ENCODE measurements at regions not wholly inside any gene's neighbourhood (a gene's known extent, or its start where the extent isn't known, plus 50 kb on each side); places are given as distances from the start of the nearest gene placed in this dataset.

- Histone ChIP-seq H3K27ac (ENCODE audit: insufficient read depth, low read length) (no peak overlapping the region), H3K4me2 (ENCODE audit: low read depth, low read length) (no peak overlapping the region), H3K18ac (ENCODE audit: low read depth, low read length) (no peak overlapping the region), H3K4me1 (ENCODE audit: control insufficient read depth, insufficient read depth, low read length) (no peaks in the 10 kb centered on the region), H2BK120ac (ENCODE audit: low read depth, low read length) (no peak overlapping the region), H4K91ac (ENCODE audit: insufficient read depth, low read depth, low read length) (no peak overlapping the region), H3K4me3 (ENCODE audit: insufficient read depth, low read depth, low read length) (no peak overlapping the region), H3K27me3 (ENCODE audit: control insufficient read depth, insufficient read depth, low read length) (no peaks in the 10 kb centered on the region), H4K8ac (ENCODE audit: low read depth in 2 of 2, low read length in 2 of 2) (no peak overlapping the region), H3K9me1 (ENCODE audit: insufficient read depth, low read length) (no peaks in the 10 kb centered on the region), H4K5ac (ENCODE audit: low read depth, low read length) (no peak overlapping the region), H3K4ac (ENCODE audit: low read depth, low read length) (no peak overlapping the region), H3K14ac (replicated peaks; ENCODE audit: low read depth, low read length) (no peak overlapping the region), H2BK5ac (ENCODE audit: low read depth, low read length, poor library complexity, severe bottlenecking) (no peak overlapping the region), H2AK9ac (replicated peaks; ENCODE audit: low read depth, low read length, poor library complexity) (no peak overlapping the region), H2AK5ac (ENCODE audit: low read depth, low read length) (no peak overlapping the region), H3K79me1 (ENCODE audit: low read depth in 1 of 2, low read length in 2 of 2) (no peaks in the 10 kb centered on the region), H2AFZ (replicated peaks; ENCODE audit: low read length, poor library complexity) (no peak overlapping the region), H3K23ac (ENCODE audit: low read depth, low read length) (no peak overlapping the region), H3K9me3 (ENCODE audit: control insufficient read depth, insufficient read depth, low read length) (no peaks in the 10 kb centered on the region), H3K36me3 (ENCODE audit: control insufficient read depth, insufficient read depth, low read length) (no peaks in the 10 kb centered on the region), H3K9ac (ENCODE audit: low read depth, low read length) (no peak overlapping the region), H4K20me1 (ENCODE audit: insufficient read depth, low read length) (no peaks in the 10 kb centered on the region), H3K56ac (ENCODE audit: extremely low read depth, insufficient read depth, low read length) (no peak overlapping the region), H2BK15ac (ENCODE audit: low read depth, low read length) (no peak overlapping the region), H2BK20ac (ENCODE audit: low read depth, low read length) (no peak overlapping the region)
- intact Hi-C loops (cut with micrococcal nuclease) (no loop called here), dilution Hi-C loops (cut with HindIII; ENCODE audit: low sequenced_read_pairs, unreplicated experiment) (no loop called here), in situ Hi-C loops (cut with MboI; ENCODE audit: low sequenced_read_pairs) (no loop called here)
- ChIA-PET CTCF (no interaction called here), POLR2A (ENCODE audit: unreplicated experiment) (no interaction called here)
- no CpG with 5 or more reads among the region's 3 CpGs for WGBS, 2 experiments (ENCODE audit: extremely low coverage in 2 of 2, insufficient read length in 1 of 2)
- TF ChIP-seq MXI1 (IDR thresholded peaks at IDR 0.05; ENCODE audit: borderline replicate concordance, low read depth, low read length) (no peak), CEBPB (IDR thresholded peaks at IDR 0.05; ENCODE audit: low read depth, low read length) (no peak), MAFK (IDR thresholded peaks at IDR 0.05; ENCODE audit: low read depth, low read length) (no peak), RAD21 (IDR thresholded peaks at IDR 0.05; ENCODE audit: low read length) (no peak), RCOR1 (IDR thresholded peaks at IDR 0.05; ENCODE audit: insufficient replicate concordance, low read length) (no peak), FOS (IDR thresholded peaks at IDR 0.05; ENCODE audit: low read depth, low read length) (no peak), SMC3 (IDR thresholded peaks at IDR 0.05; ENCODE audit: low read depth, low read length) (no peak)
- TF ChIP-seq, protein P1, sequence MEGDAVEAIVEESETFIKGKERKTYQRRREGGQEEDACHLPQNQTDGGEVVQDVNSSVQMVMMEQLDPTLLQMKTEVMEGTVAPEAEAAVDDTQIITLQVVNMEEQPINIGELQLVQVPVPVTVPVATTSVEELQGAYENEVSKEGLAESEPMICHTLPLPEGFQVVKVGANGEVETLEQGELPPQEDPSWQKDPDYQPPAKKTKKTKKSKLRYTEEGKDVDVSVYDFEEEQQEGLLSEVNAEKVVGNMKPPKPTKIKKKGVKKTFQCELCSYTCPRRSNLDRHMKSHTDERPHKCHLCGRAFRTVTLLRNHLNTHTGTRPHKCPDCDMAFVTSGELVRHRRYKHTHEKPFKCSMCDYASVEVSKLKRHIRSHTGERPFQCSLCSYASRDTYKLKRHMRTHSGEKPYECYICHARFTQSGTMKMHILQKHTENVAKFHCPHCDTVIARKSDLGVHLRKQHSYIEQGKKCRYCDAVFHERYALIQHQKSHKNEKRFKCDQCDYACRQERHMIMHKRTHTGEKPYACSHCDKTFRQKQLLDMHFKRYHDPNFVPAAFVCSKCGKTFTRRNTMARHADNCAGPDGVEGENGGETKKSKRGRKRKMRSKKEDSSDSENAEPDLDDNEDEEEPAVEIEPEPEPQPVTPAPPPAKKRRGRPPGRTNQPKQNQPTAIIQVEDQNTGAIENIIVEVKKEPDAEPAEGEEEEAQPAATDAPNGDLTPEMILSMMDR (conservative IDR thresholded peaks at IDR 0.05; ENCODE audit: low read depth, low read length) = no peak
- DNase-seq = no peak
- no peak for ATAC-seq (ENCODE audit: low read depth)
- no TSS peak for BruUV-seq (replicated peaks)
These were observed 149.1 kb upstream of the MOCS1 start for GRCh38 chr6:40083141-40083920.

All from IMR-90 (cell line).